HG03045 (cell line): ENCODE measurements at regions not wholly inside any gene's neighbourhood (a gene's known extent, or its start where the extent isn't known, plus 50 kb on each side); places are given as distances from the start of the nearest gene placed in this dataset.

Source experiments
- ATAC-seq: cut with Tn5 transposase; IDR thresholded peaks from one replicate; pipeline ENCODE4 v1.9.1; 2021; ENCODE audit warnings: mild to moderate bottlenecking, moderate library complexity; ENCODE audit not compliant: unreplicated experiment

DNA sequence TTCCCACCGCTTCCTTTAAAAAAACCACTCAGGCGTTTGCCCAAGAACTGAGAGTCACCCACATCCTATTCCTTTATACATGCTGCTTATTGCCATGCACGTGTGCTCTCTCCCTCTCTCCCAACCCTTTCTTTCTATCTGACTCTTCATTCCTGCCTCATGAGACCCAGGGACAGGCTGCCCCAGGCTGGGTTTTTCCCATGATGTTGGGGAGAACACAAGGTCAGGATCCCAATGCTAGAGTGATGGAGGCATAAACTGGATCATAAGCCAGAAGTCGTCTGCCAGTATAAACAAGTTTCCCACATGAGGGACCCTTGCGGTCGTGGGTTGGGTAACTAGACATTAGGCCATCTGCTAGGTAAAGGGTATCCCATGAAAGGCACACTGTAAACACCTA, 64.9 kb downstream of the CD2 start:
- no peak for ATAC-seq

DNA sequence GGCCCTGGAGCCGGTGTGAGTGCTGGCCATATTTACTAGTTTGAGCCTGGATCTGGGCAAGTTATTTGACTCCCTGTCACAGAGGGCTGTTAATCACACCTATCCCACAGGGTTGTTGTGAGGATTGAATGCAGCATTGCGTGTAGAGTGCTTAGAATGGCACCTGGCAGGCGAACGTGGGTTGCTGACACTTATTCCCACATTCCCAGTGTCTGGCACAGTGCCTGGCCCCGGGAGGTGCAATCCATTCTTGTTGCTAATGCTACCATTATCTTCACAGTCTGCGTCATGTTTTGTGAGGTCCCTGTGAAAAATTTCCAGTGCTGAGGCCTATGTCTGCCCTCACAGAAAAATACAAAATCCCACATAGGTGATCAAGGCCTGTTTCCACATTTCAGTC, 66.1 kb downstream of the CD2 start:
- no peak for ATAC-seq

DNA sequence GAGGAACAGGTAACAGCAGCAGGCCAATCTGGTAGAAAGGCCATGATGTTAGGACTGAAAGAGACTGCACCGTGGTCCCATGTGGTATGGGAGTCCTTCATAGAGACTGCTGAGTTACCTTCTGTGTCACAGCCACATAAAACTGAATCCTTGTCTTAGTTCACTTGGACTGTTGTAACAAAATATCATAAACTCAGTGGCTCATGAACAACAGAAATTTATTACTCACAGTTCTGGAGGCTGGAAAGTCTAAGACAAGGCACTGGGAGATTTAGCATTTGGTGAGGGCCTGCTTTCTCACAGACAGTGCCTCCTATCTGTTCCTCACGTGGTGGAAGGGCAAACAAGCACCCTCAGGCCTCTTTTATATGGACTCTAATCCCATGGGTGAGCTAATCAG, 67.5 kb downstream of the CD2 start:
- no peak for ATAC-seq

DNA sequence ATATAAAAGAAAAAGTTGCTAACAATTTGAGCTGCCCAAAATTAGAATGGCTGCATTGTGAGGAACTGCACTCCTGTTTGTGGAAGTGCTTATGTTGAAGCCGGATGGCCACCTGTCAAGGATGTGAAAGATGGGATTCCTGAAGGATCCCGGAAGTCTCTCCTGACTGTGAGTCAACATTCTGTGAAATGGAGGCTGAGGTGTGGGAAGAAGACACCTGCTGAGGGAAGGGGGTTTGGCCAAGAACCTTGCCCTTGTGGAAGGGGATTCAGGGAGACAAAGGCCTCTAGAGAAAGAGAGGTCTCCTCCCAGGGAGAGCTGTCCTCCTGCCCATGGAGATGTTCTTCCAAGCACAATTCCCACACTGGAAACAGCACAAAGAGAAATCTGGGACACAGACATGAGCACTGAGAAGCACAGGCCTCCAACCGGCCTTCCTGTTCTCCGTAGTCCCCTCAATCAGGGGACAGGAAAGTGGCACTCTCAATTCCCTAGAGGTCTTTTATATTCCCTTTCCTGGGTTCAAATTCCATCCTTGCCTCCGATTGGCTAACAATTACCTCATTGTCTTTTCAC, 70.5 kb downstream of the CD2 start:
- ATAC-seq, result no peak

DNA sequence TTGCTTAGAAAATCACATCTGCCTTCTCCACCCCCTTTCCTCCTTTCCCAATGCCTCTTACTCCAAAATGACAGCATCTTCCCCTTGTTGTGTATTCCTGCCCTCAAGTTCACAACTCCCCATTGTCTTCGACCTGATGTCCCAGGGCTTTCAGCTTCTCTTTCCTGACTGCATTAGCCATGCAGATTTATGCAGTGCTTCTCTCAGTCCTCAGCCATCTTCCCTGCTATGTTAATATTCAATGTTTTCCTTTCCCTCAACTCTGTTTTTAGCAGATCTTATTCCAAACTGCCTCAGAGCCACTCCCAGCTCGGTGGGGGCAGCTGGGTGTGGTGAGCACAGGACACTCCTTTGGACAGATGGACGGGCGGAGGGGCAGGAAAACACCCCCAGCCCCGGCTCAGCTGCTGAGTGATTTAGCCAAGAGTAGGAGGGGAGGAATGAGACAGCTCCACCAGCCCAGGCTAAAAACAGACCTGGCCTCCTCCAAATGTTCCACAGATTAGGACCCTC, 71.0 kb downstream of the CD2 start:
- ATAC-seq, result no peak

DNA sequence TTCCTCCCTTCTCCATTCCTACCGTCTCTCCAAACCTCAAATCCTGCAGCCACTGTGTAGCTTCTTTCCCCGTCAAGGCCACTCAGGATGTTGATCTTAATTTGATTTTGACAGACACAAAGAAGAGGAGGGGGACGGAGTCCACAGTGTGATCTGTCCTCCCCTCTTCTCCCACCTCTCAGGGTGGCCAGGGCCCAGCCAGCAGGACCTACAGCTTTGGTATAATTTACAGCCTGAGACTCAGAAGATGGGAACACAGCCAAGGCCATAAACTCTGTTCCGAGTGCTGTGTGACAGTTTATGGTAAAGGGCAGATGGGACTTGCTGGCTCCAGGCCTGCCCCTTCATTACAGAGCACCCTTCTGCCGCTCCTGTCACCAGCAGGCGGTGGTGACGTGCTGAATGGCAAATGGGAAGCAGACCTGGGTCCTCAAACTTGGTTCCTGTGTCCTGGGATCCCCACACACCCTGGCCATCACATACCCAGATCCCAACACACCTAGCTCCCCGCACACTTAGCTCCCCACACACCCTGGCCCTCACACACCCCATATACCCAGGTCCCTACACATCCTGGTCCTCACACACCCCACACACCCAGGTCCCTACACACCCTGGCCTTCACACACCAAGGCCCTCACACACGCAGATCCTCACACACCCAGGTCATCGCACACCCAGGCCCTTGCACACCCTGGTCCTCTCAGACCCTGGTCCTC, 71.6 kb downstream of the CD2 start:
- no peak for ATAC-seq

DNA sequence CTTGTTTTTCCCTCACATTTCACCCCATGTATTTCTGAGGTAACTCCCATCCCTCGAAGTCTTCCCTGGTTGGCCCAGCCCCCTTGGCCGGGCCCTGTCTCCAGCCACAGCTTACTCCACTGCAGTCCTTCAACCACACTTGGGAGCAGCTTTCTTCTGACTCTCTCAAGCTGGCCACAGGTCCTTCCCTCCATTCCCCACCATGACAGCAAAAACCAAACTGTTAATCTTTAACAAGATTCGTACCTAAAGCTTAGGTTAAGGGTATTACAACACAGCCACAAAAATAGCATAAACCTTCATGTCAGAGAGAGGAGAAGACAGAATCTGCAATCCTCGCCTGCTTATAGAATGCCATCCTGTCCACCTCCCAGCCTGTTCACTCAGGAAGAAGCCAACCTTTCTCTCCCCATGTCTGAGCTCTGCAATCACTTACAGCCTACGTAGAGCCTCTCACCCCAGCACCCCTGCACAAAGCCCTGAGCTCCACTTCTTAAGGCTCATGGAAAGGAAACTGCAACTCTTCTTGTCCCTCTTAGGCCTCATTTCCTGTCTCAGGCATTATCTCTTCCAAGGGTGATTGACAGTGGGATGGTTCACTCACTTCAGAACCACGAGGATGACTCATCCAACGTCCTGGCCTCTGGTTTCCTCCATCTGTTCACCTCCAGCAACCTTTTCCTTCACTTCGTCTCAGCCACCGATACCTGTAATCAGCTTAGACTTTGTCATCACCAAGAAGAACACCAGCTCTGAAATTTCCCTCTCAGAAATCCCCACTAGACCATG, 72.8 kb downstream of the CD2 start:
- peak; percentile 87 for ATAC-seq

DNA sequence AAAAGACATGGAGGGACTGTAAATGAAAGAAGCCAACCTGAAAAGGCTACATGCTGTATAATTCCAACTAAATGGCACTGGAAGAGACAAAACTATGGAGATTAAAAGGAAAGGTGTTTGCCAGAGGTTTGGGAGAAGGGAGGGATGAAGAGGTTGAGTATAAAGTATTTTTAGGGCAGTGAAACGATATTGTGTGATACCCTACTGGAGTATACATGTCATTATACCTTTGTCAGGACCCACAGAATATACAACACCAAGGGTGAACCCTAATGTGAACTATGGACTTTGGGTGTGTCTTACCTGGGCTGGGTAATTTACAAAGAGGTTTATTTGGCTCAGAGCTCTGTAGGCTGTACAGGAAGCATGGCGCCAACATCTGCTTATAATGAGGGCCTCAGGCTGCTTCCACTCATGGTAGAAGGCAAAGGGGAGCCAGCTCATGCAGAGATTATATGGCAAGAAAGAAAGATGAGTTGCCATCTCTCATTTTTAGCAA, 73.4 kb downstream of the CD2 start:
- no peak for ATAC-seq

DNA sequence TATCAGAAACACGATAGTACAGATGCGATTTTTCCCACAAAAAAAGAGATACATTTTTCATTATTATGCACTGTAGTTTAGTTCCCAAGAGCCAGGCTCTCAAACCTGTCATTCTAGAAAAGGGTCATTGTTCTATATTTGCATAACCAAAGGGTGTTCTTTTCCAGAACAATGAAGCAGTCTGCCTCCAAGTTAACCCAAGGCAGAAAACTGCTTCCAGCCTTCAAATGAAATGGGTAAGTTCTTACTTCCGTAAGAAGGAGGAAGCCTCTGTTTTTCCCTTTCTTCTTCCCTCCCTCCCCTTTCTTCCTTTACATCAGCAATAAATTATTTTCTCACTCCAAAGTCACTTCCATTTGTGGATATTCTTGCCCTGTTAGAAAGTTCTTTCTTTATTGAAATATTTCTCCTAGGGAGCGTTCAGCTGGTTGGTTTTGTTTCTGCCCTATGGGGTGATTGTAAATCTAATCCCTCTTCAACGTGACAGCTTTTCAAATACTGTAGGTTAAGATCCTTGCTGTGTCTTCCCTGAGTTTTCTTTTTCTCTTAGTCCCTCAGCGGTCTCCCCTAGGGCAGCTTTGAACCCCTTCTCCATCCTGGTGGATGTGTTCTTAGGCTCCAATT, 77.3 kb upstream of the PTGFRN start:
- no peak for ATAC-seq

DNA sequence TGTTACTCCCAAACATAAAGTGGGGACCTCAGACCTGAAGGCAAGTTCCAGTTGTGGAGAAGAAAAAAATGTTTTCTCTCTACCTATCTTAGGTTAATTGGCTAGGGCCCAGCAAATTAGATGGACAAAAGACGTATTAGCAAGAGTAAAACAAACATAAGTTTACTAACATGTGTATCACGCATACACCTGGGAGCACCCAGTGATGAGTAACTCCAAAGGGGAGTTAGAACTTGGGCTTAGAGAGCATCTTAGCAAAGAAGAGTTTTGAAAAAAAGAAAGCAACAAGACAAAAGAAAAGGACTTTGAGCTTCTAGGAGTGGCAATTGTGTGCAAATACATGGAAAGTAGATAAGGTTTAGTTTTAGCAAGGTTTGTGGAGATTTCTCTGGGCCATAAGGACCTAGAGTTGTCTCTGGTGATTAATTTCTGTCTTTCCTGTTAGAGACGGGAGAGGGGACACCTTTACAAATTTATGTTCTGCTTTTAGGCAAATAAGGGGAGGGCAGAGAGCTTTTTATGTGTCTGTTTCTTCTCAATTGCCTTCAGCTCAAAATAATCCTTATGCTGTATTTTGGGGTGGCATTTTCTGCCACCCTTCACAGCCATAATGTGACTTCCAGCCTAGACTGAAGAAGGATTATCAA, 76.7 kb upstream of the PTGFRN start:
- no peak for ATAC-seq

DNA sequence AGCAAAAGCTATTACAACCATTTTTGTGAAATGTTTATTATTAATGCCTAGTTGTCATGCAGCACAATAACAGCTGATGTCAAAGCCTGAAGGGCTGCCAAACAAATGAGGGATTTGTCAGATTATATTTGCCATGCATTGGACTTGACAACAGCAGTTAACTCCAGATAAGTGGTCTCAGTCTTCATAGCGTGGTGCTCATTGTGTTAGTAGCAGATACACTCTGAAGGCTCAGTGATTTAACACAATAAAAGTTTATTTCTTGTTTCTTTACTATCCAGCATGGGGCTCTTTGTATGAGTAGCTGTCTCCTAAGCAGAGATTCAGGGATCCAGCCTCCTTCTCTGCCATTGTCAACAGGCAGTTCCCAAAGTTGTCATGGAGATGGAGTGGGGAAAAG, 76.0 kb upstream of the PTGFRN start:
- ATAC-seq, result no peak

DNA sequence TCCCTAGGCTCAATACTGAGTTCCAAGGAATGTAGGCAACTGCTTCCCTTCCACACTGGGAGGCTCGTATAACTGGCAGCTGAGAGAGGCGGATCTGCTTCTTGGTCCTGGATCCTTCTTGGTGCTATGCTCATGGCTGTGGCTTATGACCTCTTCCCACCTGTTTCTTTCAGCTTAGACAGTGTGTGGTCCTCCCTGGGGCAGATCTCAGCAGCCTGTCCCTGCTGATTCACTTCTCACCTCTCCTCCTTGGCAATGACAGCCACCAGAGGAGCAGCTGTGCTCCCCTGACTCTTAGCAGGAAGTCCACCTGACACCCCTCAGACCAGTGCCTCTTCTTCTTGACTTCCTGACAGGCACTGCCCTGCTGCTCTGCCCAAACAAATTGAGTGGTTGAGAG, 75.1 kb upstream of the PTGFRN start:
- ATAC-seq, result no peak

DNA sequence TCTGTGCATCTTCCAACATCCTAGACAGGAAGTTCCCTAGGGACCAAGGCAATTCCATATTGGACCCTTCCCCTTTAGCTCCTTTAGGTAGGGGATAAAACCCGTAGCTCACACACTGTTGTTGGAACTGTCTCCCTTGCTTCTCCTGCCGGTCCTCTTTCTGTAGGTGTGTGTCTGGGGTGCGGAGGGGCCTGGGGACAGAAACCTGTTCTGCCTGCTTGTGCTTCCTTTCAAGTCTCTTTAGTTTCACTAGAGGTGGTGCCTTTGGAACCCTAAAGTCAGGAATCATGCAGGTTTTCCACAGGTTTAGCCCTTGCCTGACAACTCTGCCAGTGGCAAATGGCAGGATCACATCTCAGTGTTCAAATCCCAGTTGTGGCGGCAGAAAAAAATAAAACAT, 74.6 kb upstream of the PTGFRN start:
- no peak for ATAC-seq

DNA sequence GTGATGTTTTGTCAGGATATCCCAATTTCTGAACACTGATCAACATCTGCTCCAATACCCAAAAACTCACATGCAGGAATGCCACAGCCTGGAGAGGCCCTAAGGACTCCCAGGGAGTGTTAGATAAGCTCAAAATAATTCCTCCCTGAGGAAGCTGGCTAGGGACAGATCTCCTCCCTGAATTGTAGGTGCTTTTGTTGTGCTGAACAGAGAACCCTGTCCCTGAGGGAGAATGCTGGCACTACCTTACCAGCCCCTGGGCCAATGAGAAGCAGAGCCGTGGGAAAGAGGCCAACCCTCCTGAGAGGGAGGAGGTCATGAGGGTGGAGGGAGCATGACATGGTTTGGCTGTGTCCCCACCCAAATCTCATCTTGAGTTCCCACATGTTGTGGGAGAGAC, 73.6 kb upstream of the PTGFRN start:
- ATAC-seq, result no peak

DNA sequence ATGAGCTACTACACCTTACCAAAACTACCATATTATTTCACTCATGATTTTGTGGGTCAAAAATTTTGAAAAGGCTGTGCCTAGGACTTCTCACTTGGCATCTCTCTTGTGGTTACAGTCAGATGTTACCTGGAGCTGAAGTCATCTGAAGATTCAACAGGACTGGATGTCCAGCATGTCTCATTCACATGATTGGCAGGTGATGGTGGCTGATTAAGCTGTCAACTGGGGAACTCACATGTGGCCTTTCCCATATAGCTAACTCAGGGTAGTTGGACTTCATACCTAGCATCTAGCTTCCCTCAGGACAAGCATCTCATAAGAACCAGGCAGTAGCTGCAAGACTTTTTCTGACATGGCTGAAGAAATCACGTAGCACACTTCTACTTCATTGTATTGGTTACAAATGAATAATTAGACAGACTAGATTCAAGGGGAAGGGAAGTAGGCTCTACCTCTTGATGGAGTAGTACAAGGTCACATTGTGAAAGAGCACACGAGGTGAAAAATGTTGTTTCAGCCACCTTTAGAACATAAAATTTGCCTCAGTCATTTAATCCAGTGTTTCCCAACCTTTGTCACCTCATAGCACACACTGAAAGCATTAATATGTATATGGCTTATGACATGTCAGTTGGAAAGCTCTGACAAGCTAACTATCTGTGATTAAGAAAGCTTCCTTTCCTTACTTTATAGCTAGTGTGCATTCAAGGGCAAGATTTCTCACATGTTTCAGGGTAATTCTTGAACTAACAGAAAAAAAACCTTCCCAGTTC, 68.0 kb upstream of the PTGFRN start:
- ATAC-seq, result no peak

DNA sequence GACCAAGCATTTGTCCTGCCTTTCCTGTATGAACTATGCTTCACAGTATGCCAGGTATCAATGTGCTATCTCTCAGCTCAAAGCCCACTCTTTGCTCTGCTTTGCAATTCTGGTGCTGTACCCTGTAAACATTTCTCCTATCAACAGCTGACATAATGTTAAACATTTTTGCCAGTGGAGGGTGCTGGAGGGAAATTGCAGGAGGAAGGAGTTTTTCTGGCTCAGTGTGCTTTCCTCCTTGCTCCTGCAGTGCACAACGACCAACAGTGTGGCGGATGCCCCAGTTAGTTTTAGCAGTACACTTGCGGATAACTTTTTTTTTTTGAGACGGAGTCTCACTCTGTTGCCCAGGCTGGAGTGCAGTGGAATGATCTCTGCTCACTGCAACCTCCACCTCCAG, 67.1 kb upstream of the PTGFRN start:
- ATAC-seq, result no peak

DNA sequence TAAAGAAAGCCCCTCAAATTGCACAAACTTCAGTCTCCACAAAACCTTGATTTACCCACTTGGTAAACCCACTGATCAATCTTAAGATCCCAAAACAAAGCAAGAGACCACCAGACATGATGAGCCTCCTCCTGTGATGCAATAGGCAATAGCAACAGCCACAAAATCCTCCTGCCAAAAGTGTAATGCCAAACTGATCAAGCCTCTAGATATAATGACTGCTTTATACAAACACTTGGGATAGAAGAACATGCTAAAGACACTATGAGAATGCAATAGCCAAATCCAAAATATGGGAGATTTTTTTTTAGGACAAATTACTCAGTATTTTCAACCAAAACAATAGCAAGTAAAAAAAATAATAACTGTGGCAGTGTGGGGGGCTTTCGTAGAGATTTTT, 64.9 kb upstream of the PTGFRN start:
- no peak for ATAC-seq

DNA sequence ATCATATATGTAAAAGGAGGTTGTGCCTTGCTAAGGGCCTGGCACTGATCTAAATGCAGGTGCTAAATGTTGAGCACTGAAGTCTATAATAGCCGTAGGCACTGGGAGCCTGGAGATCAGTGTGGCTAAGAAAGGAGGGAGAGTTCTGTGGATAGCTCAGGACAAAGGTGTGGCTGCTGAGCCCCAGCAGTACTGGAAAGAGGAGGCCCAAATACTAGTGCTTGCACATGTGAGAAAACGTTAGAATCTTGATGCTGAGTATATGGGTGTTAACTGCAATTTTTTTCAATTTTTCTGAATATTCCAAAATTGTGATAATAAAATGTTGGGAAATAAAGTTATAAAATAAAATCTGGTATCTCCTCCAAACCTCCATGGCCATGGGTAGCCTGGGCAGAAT, 62.5 kb upstream of the PTGFRN start:
- no peak for ATAC-seq

DNA sequence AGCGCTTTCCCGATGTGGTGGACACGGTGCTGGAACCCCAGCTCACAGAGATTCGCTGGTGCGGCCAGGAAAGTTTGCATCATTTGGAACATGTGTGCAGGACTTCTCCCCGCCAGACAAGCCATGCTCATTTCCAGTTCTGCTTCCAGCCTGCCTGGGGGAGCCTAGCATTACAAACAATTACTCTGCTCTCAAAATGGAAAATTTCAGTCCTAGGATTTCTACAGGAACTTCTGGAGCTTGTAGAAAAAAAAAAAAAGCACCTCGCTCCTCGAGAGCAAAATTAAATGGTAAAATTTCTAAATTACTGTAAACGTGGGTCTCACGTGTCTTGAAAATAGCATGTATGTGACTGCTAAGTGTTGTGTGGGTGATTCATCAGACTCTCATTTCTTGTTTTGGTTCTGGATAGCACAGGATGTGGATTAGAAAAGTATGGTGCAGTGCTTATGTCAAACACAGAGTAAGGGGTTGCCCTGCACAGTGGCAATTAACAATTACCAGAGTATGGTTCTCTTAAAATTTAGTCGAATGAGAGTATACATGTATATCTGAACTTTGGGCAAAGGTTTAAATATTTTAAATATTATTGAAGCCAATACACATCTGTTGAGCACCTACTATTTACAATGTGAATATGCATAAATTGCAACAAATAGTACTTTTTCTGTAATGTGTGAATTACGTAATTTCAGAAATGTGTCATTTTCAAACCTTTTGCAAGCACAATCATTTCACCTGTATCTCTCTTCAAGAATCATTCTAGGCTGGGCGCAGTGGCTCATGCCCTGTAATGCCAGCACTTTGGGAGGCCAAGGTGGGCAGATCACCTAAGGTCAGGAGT, 61.8 kb upstream of the PTGFRN start:
- ATAC-seq, result no peak
